Fibroblast of gingiva (primary cell): ENCODE measurements at regions not wholly inside any gene's neighbourhood (a gene's known extent, or its start where the extent isn't known, plus 50 kb on each side); places are given as distances from the start of the nearest gene placed in this dataset.

ENCODE experiments used
- DNase-seq: peaks from one replicate; pipeline ENCODE4 v3.0.0-alpha.2; 2011; ENCODE audit warnings: low read depth

DNA sequence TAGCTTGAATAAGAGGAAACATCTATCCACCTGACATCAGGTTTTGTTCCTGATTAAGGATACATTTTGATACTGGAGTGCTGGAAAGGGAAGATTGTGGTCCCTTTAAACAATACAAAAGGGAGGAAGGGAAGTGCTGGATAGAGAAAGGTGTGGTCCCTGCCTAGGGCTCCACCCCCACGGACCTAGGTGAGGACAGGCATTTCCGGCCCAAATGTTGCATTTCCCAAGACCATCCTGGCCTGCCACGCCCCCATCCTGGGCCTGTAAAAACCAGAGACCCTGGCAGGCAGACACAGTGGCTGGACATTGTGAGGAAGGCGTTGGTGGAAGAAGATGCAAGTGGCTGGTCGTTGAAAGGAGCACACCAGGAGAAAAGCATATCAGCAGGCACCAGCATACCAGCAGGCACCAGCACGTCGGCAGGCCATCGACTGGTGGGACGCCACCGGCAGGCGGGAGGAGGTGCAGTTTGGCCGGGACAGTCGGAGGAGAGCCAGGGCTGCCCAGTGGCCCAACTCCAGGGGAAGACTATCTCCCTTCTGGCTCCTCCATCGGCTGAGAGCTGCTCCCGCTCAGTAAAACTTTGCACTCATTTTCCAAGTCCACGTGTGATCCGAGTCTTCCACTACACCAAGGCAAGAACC is 53.2 kb upstream of the AMN1 start:
- no peak for DNase-seq

DNA sequence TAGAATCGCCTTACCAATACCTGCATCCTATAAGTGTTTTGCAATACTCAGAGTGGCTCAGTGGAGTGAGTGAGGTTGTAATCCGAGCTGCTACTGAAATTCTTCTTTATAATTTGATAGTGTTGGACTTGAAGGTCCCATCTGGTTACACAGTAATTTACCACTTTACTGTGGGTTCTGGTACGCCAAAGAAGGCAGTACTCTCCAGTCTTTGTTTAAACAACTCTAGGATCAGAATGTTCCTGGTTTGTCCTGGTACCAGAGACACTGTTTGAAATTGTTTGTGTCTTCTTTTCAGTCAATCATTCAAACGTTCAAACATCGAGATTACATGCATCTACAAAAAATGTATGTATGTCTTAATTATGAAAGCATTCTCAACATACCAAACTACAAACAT is 51.3 kb upstream of the AMN1 start:
- DNase-seq = no peak

DNA sequence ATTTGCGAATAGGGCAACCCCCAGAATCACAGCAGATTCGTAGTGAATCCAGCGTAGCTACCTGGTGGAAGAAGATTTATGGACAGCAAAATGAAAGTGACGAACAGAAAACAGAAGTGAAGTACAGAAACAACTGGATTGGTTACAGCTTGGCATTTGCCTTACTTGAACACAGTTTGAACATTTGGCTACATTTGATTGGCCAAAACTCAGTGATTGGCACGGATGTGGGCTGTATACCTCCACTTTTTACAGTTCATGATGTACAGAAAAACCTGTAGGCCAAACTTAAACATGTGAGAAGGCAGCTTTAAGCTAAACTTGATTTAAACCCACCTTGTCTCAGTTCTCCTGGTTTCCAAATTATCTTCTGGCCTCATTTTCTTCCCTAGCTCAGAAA is 49.9 kb upstream of the AMN1 start:
- DNase-seq = no peak
